ENCODE measurements at regions not wholly inside any gene's neighbourhood (a gene's known extent, or its start where the extent isn't known, plus 50 kb on each side); places are given as distances from the start of the nearest gene placed in this dataset.

DNA sequence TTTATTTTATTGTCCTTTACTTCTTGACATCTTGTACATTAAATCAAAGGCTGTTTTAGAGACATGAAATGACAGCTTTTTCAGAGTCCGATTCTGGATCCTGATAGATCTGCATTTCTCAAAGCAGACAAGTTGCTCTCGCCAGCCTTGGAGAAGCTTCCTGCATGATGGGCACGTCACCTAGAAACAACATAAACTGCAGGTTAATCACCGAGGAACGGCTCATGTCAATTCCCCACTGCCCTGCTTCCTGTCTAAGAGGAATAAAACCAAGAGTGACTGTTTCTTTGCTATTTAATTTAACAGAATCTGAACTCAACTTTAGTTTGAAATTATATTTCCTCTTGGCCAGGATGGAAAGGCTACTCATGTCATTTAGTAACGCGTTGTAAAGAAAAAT is 77.0 kb downstream of the RWDD3 start:
- Histone ChIP-seq H3K27me3 (no peaks in the 10 kb centered on the region), H3K9me3 (no peaks in the 10 kb centered on the region), H3K36me3 (no peaks in the 10 kb centered on the region), H3K4me1 (no peaks in the 10 kb centered on the region), H3K27ac (no peak overlapping the region), H3K4me3 (no peak overlapping the region)
- TF ChIP-seq, protein P1, sequence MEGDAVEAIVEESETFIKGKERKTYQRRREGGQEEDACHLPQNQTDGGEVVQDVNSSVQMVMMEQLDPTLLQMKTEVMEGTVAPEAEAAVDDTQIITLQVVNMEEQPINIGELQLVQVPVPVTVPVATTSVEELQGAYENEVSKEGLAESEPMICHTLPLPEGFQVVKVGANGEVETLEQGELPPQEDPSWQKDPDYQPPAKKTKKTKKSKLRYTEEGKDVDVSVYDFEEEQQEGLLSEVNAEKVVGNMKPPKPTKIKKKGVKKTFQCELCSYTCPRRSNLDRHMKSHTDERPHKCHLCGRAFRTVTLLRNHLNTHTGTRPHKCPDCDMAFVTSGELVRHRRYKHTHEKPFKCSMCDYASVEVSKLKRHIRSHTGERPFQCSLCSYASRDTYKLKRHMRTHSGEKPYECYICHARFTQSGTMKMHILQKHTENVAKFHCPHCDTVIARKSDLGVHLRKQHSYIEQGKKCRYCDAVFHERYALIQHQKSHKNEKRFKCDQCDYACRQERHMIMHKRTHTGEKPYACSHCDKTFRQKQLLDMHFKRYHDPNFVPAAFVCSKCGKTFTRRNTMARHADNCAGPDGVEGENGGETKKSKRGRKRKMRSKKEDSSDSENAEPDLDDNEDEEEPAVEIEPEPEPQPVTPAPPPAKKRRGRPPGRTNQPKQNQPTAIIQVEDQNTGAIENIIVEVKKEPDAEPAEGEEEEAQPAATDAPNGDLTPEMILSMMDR (IDR thresholded peaks at IDR 0.05): no peak
- no peak for DNase-seq (ENCODE audit: low spot score in 2 of 2)
- intact Hi-C loops (cut with DNase I): no loop called here

- H3K36me3 ChIP-seq: no peaks in the 10 kb centered on the region
- no peaks in the 10 kb centered on the region for H3K9me3 ChIP-seq
- no peaks in the 10 kb centered on the region for H3K4me1 ChIP-seq
- TF ChIP-seq, protein P1 (IDR thresholded peaks at IDR 0.05): no peak
- no peak overlapping the region for H3K4me3 ChIP-seq
- no peaks in the 10 kb centered on the region for H3K27me3 ChIP-seq
- DNase-seq (ENCODE audit: low spot score in 2 of 2): no peak
- no peak overlapping the region for H3K27ac ChIP-seq
- intact Hi-C loops (cut with DNase I): no loop called here
Measured at GRCh38 chr1:95311762-95312161, 77.8 kb downstream of the RWDD3 start.

GRCh38 chr1:95312181-95312580 is 78.2 kb downstream of the RWDD3 start:
- TF ChIP-seq, protein P1 (IDR thresholded peaks at IDR 0.05): no peak
- no peak for DNase-seq (ENCODE audit: low spot score in 2 of 2)
- no peaks in the 10 kb centered on the region for H3K27me3 ChIP-seq
- H3K4me1 ChIP-seq: no peaks in the 10 kb centered on the region
- H3K4me3 ChIP-seq: no peak overlapping the region
- H3K9me3 ChIP-seq: no peaks in the 10 kb centered on the region
- no peak overlapping the region for H3K27ac ChIP-seq
- no peaks in the 10 kb centered on the region for H3K36me3 ChIP-seq
- intact Hi-C loops (cut with DNase I): no loop called here

DNA sequence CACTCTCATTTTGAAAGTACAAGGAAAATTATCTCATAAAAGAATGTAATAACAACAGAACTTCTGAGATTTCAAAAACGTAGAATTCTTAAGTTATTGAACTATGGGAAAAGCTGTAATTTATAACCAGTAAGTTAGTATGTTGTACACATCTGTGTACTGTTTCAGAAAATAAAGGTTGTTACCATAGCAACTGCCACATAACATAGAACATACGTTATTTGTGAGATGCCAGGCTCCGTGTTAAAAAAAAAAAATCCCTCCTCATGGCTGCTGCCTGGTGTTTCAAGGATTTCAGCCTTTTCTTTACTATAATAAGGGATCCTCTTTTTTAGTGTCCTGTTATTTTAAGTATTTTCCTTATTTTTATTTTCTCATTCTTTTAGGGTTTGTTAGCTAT is 79.5 kb downstream of the RWDD3 start:
- intact Hi-C loops (cut with DNase I): no loop called here
- H3K36me3 ChIP-seq: no peaks in the 10 kb centered on the region
- no peak overlapping the region for H3K27ac ChIP-seq
- no peak for DNase-seq (ENCODE audit: low spot score in 2 of 2)
- TF ChIP-seq, protein P1 (IDR thresholded peaks at IDR 0.05): no peak
- H3K4me1 ChIP-seq: no peaks in the 10 kb centered on the region
- no peaks in the 10 kb centered on the region for H3K9me3 ChIP-seq
- H3K4me3 ChIP-seq: no peak overlapping the region
- H3K27me3 ChIP-seq: no peaks in the 10 kb centered on the region

- Histone ChIP-seq H3K27ac (no peak overlapping the region), H3K4me1 (no peaks in the 10 kb centered on the region), H3K36me3 (no peaks in the 10 kb centered on the region), H3K4me3 (no peak overlapping the region), H3K9me3 (no peaks in the 10 kb centered on the region), H3K27me3 (no peaks in the 10 kb centered on the region)
- TF ChIP-seq, protein P1 (IDR thresholded peaks at IDR 0.05): no peak
- no peak for DNase-seq (ENCODE audit: low spot score in 2 of 2)
- intact Hi-C loops (cut with DNase I): no loop called here
Measured at GRCh38 chr1:95321531-95321930, 87.5 kb downstream of the RWDD3 start.

DNA sequence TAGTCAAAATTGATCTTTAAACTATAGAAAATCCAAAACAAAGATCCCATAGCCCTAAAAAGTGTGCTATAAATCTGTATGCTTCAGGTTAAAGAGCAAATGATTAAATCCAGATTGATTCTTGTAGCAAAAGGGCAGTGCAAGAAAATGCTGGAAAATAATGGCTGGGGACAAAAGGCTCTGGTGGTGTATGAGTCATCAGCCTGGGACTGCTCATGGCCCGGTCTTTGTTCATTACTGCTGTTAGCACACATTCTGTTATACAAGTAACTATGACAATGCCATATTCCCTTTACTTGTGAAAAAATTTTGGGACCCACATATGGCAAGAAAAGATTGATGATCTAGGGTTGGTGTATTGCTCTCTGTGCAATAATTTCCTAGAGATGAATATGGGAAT is 89.1 kb downstream of the RWDD3 start:
- no peaks in the 10 kb centered on the region for H3K27me3 ChIP-seq
- intact Hi-C loops (cut with DNase I): no loop called here
- no peaks in the 10 kb centered on the region for H3K4me1 ChIP-seq
- no peaks in the 10 kb centered on the region for H3K36me3 ChIP-seq
- no peak for DNase-seq (ENCODE audit: low spot score in 2 of 2)
- no peak overlapping the region for H3K4me3 ChIP-seq
- H3K27ac ChIP-seq: no peak overlapping the region
- H3K9me3 ChIP-seq: no peaks in the 10 kb centered on the region
- TF ChIP-seq, protein P1 (IDR thresholded peaks at IDR 0.05): no peak
